Fibroblast of skin of abdomen (primary cell): ENCODE measurements at regions not wholly inside any gene's neighbourhood (a gene's known extent, or its start where the extent isn't known, plus 50 kb on each side); places are given as distances from the start of the nearest gene placed in this dataset.
"Not testable (repeated sequence)": the region's sequence is repeated elsewhere in the genome, so short reads cannot be mapped to it uniquely, and the experiment has no call there.

ENCODE experiments used
- DNase-seq: peaks from one replicate; pipeline ENCODE4 v3.0.0-alpha.2; 2013

- peak; percentile 94 for DNase-seq
These were observed 567.6 kb upstream of the ADAMTS16 start for GRCh38 chr5:4572311-4573100.

- no peak for DNase-seq
These were observed 564.5 kb upstream of the ADAMTS16 start for GRCh38 chr5:4575608-4576007.

GRCh38 chr5:4576161-4576748 lies 563.9 kb upstream of the ADAMTS16 start:
- peak; percentile 91 for DNase-seq

- no peak for DNase-seq
These were observed 563.2 kb upstream of the ADAMTS16 start for GRCh38 chr5:4576908-4577307.

GRCh38 chr5:4579679-4580078 lies 560.5 kb upstream of the ADAMTS16 start:
- DNase-seq: no peak

- DNase-seq: no peak
These were observed 559.4 kb upstream of the ADAMTS16 start for GRCh38 chr5:4580772-4581171.

- no peak for DNase-seq
These were observed 558.8 kb upstream of the ADAMTS16 start for GRCh38 chr5:4581289-4581688.

- DNase-seq: peak; percentile 89
These were observed 555.1 kb upstream of the ADAMTS16 start for GRCh38 chr5:4584982-4585381.

- no peak for DNase-seq
These were observed 526.7 kb upstream of the ADAMTS16 start for GRCh38 chr5:4613440-4613839.

GRCh38 chr5:4614088-4614487 lies 526.0 kb upstream of the ADAMTS16 start:
- no peak for DNase-seq

- DNase-seq: not testable (repeated sequence)
These were observed 524.8 kb upstream of the ADAMTS16 start for GRCh38 chr5:4615369-4615768.

GRCh38 chr5:4625206-4625896 lies 514.8 kb upstream of the ADAMTS16 start:
- DNase-seq: no peak

GRCh38 chr5:4627131-4627530 lies 513.0 kb upstream of the ADAMTS16 start:
- DNase-seq: no peak

GRCh38 chr5:4627929-4628328 lies 512.2 kb upstream of the ADAMTS16 start:
- no peak for DNase-seq

- DNase-seq: no peak
These were observed 511.3 kb upstream of the ADAMTS16 start for GRCh38 chr5:4628645-4629385.

GRCh38 chr5:4630031-4630430 lies 510.1 kb upstream of the ADAMTS16 start:
- no peak for DNase-seq

GRCh38 chr5:4634342-4634741 lies 505.8 kb upstream of the ADAMTS16 start:
- DNase-seq: no peak

- no peak for DNase-seq
These were observed 503.8 kb upstream of the ADAMTS16 start for GRCh38 chr5:4636378-4636777.

- peak; percentile 20 for DNase-seq
These were observed 500.2 kb upstream of the ADAMTS16 start for GRCh38 chr5:4639946-4640345.

- DNase-seq: peak; percentile 52
These were observed 499.3 kb upstream of the ADAMTS16 start for GRCh38 chr5:4640795-4641194.

- DNase-seq: no peak
These were observed 497.6 kb upstream of the ADAMTS16 start for GRCh38 chr5:4642525-4642924.

- no peak for DNase-seq
These were observed 496.9 kb upstream of the ADAMTS16 start for GRCh38 chr5:4643190-4643589.

GRCh38 chr5:4643960-4644359 lies 496.2 kb upstream of the ADAMTS16 start:
- no peak for DNase-seq
